H1 (cell line): ENCODE measurements at regions not wholly inside any gene's neighbourhood (a gene's known extent, or its start where the extent isn't known, plus 50 kb on each side); places are given as distances from the start of the nearest gene placed in this dataset.

Experiments
- CTCF ChIA-PET: fragments of 300-600 bp; sonication (Branson Sonifier 250); formaldehyde crosslinking; loops from one replicate; lab custom pipeline; 2021; ENCODE audit not compliant: partially characterized antibody; lab: Charles Lee
- POLR2A ChIA-PET: fragments of 300-600 bp; sonication (Branson Sonifier 250); formaldehyde crosslinking; loops from one replicate; lab custom pipeline; 2021; ENCODE audit warnings: inconsistent platforms; ENCODE audit not compliant: partially characterized antibody; lab: Charles Lee
- DNase-seq, 2 experiments: peaks; one replicate each; pipeline versions ENCODE4 v3.0.0 to v3.0.0-alpha.2; 2010 to 2022; ENCODE audit warnings: low spot score in 2 of 2, low read depth in 1 of 2, mixed read lengths in 1 of 2
- FAIRE-seq: peaks from 2 replicates; lab custom pipeline; 2011; peaks lifted over from hg19 to GRCh38; lab: Jason Lieb, UNC
- H2AFZ ChIP-seq: 2 replicates; pipeline ENCODE4 v1.8.1; 2012; ENCODE audit warnings: low read length, inconsistent platforms
- H2AK5ac ChIP-seq: 2 replicates; pipeline ENCODE4 v1.6.1; 2013; ENCODE audit warnings: low read depth, low read length
- H2BK120ac ChIP-seq: replicated peaks from 2 replicates; pipeline ENCODE3; 2013; ENCODE audit warnings: low read depth, low read length, inconsistent platforms
- H2BK12ac ChIP-seq: 2 replicates; pipeline ENCODE4 v1.6.1; 2013; ENCODE audit warnings: low read depth, low read length
- H2BK15ac ChIP-seq: 2 replicates; pipeline ENCODE4 v1.6.1; 2013; ENCODE audit warnings: low read length
- H2BK20ac ChIP-seq: 2 replicates; pipeline ENCODE4 v1.6.1; 2013; ENCODE audit warnings: low read length
- H2BK5ac ChIP-seq: 2 replicates; pipeline ENCODE4 v1.6.1; 2013; ENCODE audit warnings: low read depth, low read length
- H3K14ac ChIP-seq: 2 replicates; pipeline ENCODE4 v1.6.1; 2013; ENCODE audit warnings: inconsistent platforms; ENCODE audit not compliant: insufficient read length
- H3K18ac ChIP-seq: 2 replicates; pipeline ENCODE4 v1.6.1; 2013; ENCODE audit warnings: low read length; ENCODE audit errors: extremely low read depth
- H3K23ac ChIP-seq: 2 replicates; pipeline ENCODE4 v1.6.1; 2013; ENCODE audit warnings: inconsistent platforms; ENCODE audit not compliant: insufficient read length
- H3K23me2 ChIP-seq: 2 replicates; pipeline ENCODE4 v1.6.1; 2013; ENCODE audit warnings: low read depth, low read length
- H3K27ac ChIP-seq: 2 replicates; pipeline ENCODE4 v1.6.1; 2011; ENCODE audit warnings: low read depth, low read length, inconsistent platforms
- H3K27me3 ChIP-seq, 4 experiments: replicated peaks in 1 of 4; 1 replicate in 1 of 4; 2 replicates in 3 of 4; pipeline versions ENCODE4 v1.6.1 to v1.8.1; 2011 to 2013; ENCODE audit warnings: low read length in 3 of 4, mild to moderate bottlenecking in 3 of 4, inconsistent platforms in 2 of 4, mixed read lengths in 2 of 4, moderate library complexity in 1 of 4; ENCODE audit not compliant: control insufficient read depth in 3 of 4, insufficient read depth in 3 of 4; ENCODE audit errors: extremely low read depth in 1 of 4
- H3K36me3 ChIP-seq, 4 experiments: 2 replicates each; pipeline versions ENCODE4 v1.6.1 to v1.8.1; 2011 to 2013; ENCODE audit warnings: mild to moderate bottlenecking in 4 of 4, low read length in 3 of 4, moderate library complexity in 2 of 4, control low read depth in 1 of 4, inconsistent platforms in 1 of 4; ENCODE audit not compliant: insufficient read depth in 4 of 4, control insufficient read depth in 2 of 4
- H3K4ac ChIP-seq: replicated peaks from 2 replicates; pipeline ENCODE3; 2013; ENCODE audit warnings: low read length, low read depth, mixed read lengths, inconsistent platforms; ENCODE audit not compliant: insufficient read length
- H3K4me1 ChIP-seq, 4 experiments: replicated peaks in 1 of 4; 1 replicate in 1 of 4; 2 replicates in 3 of 4; pipeline versions ENCODE4 v1.6.1 to v1.8.1; 2011 to 2013; ENCODE audit warnings: low read length in 3 of 4, inconsistent platforms in 2 of 4, mixed read lengths in 1 of 4; ENCODE audit not compliant: insufficient read depth in 4 of 4, control insufficient read depth in 3 of 4
- H3K4me2 ChIP-seq, 2 experiments: 2 replicates each; pipeline versions ENCODE4 v1.6.1 to v1.8.1; 2011 to 2013; ENCODE audit warnings: low read depth in 2 of 2, low read length in 2 of 2, control low read depth in 1 of 2, inconsistent platforms in 1 of 2, mild to moderate bottlenecking in 1 of 2; ENCODE audit not compliant: insufficient read depth in 1 of 2
- H3K4me3 ChIP-seq, 4 experiments: fragments of 200-600, 300-600 bp in 1 of 4; sonication (generic), shearing (Covaris generic), sonication (Bioruptor Twin) in 1 of 4; 2 replicates each; pipeline versions ENCODE4 v1.5.1 to v1.8.1; 2011 to 2016; ENCODE audit warnings: low read length in 4 of 4, low read depth in 3 of 4, control low read depth in 2 of 4, inconsistent platforms in 2 of 4, mild to moderate bottlenecking in 2 of 4, mixed read lengths in 1 of 4, moderate library complexity in 1 of 4; ENCODE audit not compliant: insufficient read depth in 2 of 4; ENCODE audit errors: extremely low read depth in 1 of 4
- H3K56ac ChIP-seq: replicated peaks from 2 replicates; pipeline ENCODE3; 2013; ENCODE audit warnings: low read depth, mild to moderate bottlenecking, mixed read lengths, low read length, inconsistent platforms; ENCODE audit not compliant: insufficient read length
- H3K79me1 ChIP-seq: 2 replicates; pipeline ENCODE4 v1.6.1; 2013; ENCODE audit warnings: low read depth, low read length, control low read depth
- H3K79me2 ChIP-seq, 2 experiments: 2 replicates each; pipeline versions ENCODE4 v1.6.1 to v1.8.1; 2012 to 2013; ENCODE audit warnings: low read length in 2 of 2, mild to moderate bottlenecking in 2 of 2, inconsistent platforms in 1 of 2; ENCODE audit not compliant: insufficient read depth in 2 of 2, control insufficient read depth in 1 of 2
- H3K9ac ChIP-seq, 4 experiments: replicated peaks in 1 of 4; 1 replicate in 1 of 4; 2 replicates in 3 of 4; pipeline versions ENCODE4 v1.6.1 to v1.8.1; 2011 to 2013; ENCODE audit warnings: low read depth in 3 of 4, low read length in 3 of 4, control low read depth in 2 of 4, mild to moderate bottlenecking in 2 of 4, moderate library complexity in 2 of 4, inconsistent platforms in 1 of 4; ENCODE audit errors: extremely low read depth in 1 of 4
- H3K9me3 ChIP-seq, 2 experiments: 2 replicates each; pipeline versions ENCODE4 v1.6.1 to v1.8.1; 2012 to 2013; ENCODE audit warnings: mild to moderate bottlenecking in 2 of 2, moderate library complexity in 2 of 2, control low read depth in 1 of 2, inconsistent platforms in 1 of 2, low read depth in 1 of 2, low read length in 1 of 2, mixed read lengths in 1 of 2; ENCODE audit not compliant: insufficient read depth in 2 of 2
- H4K20me1 ChIP-seq, 2 experiments: replicated peaks in 1 of 2; 2 replicates each; pipeline versions ENCODE3 to v1.8.1; 2011 to 2013; ENCODE audit warnings: inconsistent platforms in 2 of 2, low read length in 2 of 2, mild to moderate bottlenecking in 1 of 2; ENCODE audit not compliant: insufficient read depth in 2 of 2, control insufficient read depth in 1 of 2
- H4K5ac ChIP-seq: 2 replicates; pipeline ENCODE4 v1.6.1; 2013; ENCODE audit warnings: low read length, low read depth, mixed read lengths, inconsistent platforms; ENCODE audit not compliant: insufficient read length
- H4K8ac ChIP-seq: 2 replicates; pipeline ENCODE4 v1.8.0; 2013; ENCODE audit warnings: mild to moderate bottlenecking, moderate library complexity, low read length, inconsistent platforms; ENCODE audit not compliant: insufficient read depth; ENCODE audit errors: extremely low read depth
- H4K91ac ChIP-seq: replicated peaks from 2 replicates; pipeline ENCODE3; 2013; ENCODE audit warnings: low read length, mixed read lengths, inconsistent platforms; ENCODE audit not compliant: insufficient read length
- CEBPB ChIP-seq: IDR thresholded peaks from 2 replicates; pipeline ENCODE4 v1.6.1; 2012; ENCODE audit warnings: low read depth, low read length
- FOSL1 ChIP-seq: IDR thresholded peaks from 2 replicates; pipeline ENCODE4 v1.6.1; 2011; ENCODE audit warnings: mild to moderate bottlenecking, low read depth, low read length, moderate library complexity; ENCODE audit not compliant: insufficient read depth
- GTF2F1 ChIP-seq: IDR thresholded peaks from 2 replicates; pipeline ENCODE4 v1.6.1; 2012; ENCODE audit warnings: low read depth, low read length, improper control_type of control experiment, borderline replicate concordance
- JUN ChIP-seq: IDR thresholded peaks from 2 replicates; pipeline ENCODE4 v1.6.1; 2011; ENCODE audit warnings: low read depth, mild to moderate bottlenecking, improper control_type of control experiment, low read length
- RBBP5 ChIP-seq: IDR thresholded peaks from 2 replicates; pipeline ENCODE4 v1.7.1; 2012; ENCODE audit warnings: low read depth, mild to moderate bottlenecking, inconsistent platforms, low read length, moderate library complexity, borderline replicate concordance
- SIRT6 ChIP-seq: IDR thresholded peaks from one replicate; pipeline ENCODE4 v1.7.1; 2012; ENCODE audit warnings: low read length, inconsistent platforms
- SP2 ChIP-seq: IDR thresholded peaks from 2 replicates; pipeline ENCODE4 v1.6.1; 2012; ENCODE audit warnings: mild to moderate bottlenecking, low read length, inconsistent platforms
- YY1 ChIP-seq: IDR thresholded peaks from 2 replicates; pipeline ENCODE4 v1.6.1; 2011; ENCODE audit warnings: low read depth, mild to moderate bottlenecking, low read length
- WGBS, 2 experiments: shearing (Covaris generic) in 1 of 2; methylation state at CpG; one replicate each; pipeline versions ENCODE4 v1.1.6 to v1.1.7; 2013 to 2015; ENCODE audit warnings: low lambda C conversion rate in 2 of 2, mixed read lengths in 2 of 2, inconsistent platforms in 1 of 2, low coverage in 1 of 2, missing lambda C conversion rate in 1 of 2; ENCODE audit not compliant: insufficient replicate concordance in 2 of 2, insufficient coverage in 1 of 2, insufficient read length in 1 of 2; ENCODE audit errors: extremely low coverage in 1 of 2, missing lambda C conversion rate in 1 of 2; 5-methylcytosine and 5-hydroxymethylcytosine counted together

DNA sequence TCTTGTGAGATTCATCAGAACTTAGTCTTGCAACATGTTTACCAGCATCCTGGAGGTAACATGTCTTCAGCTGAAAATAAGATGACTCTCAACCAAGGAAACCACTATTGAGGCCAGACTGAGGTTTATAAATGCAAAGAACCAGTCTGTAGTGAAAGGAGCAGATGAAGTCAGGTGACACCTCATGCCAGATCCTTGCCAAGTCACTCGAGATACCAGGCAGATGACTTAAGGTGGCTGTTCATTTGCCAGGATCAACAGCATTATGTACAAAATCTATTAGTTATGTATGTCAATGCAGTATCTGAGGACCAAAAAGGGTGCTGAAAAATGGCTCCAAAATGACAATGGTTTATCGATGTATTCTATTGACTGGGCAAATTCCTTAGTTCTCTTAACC is 100.0 kb upstream of the SOX6 start:
- Histone ChIP-seq H3K14ac (no peak overlapping the region), H2AK5ac (no peak overlapping the region), H2BK12ac (no peak overlapping the region), H3K9me3 (no peaks in the 10 kb centered on the region), H3K79me2 (no peaks in the 10 kb centered on the region), H3K4me3 (no peak overlapping the region), H4K5ac (no peak overlapping the region), H2BK20ac (no peak overlapping the region), H3K23me2 (no peaks in the 10 kb centered on the region), H3K56ac (no peak overlapping the region), H4K20me1 (no peaks in the 10 kb centered on the region), H3K27me3 (no peaks in the 10 kb centered on the region), H4K8ac (no peak overlapping the region), H3K4ac (no peak overlapping the region), H3K4me2 (no peak overlapping the region), H3K36me3 (no peaks in the 10 kb centered on the region), H3K9ac (no peak overlapping the region), H2AFZ (no peak overlapping the region), H2BK5ac (no peak overlapping the region), H3K79me1 (no peaks in the 10 kb centered on the region), H2BK120ac (no peak overlapping the region), H3K4me1 (no peaks in the 10 kb centered on the region), H3K27ac (no peak overlapping the region), H2BK15ac (no peak overlapping the region), H3K23ac (no peak overlapping the region), H4K91ac (no peak overlapping the region), H3K18ac (no peak overlapping the region)
- DNase-seq, result no peak
- POLR2A ChIA-PET, result no interaction called here
- FAIRE-seq, result no peak
- WGBS, 2 experiments, result 91% methylated on average over 2 of the region's 2 CpGs; no CpG with 5 or more reads in 1 of the 2 experiments
- CTCF ChIA-PET, result no interaction called here
- TF ChIP-seq FOSL1 (no peak), YY1 (no peak), SIRT6 (no peak), SP2 (no peak), CEBPB (no peak), RBBP5 (no peak), JUN (no peak), GTF2F1 (no peak)
